ENCODE measurements at regions not wholly inside any gene's neighbourhood (a gene's known extent, or its start where the extent isn't known, plus 50 kb on each side); places are given as distances from the start of the nearest gene placed in this dataset.

- TF ChIP-seq CTCF (conservative IDR thresholded peaks at IDR 0.05; ENCODE audit: low read depth in 2 of 2) (no peak), EZH2phosphoT487 (IDR thresholded peaks at IDR 0.05; ENCODE audit: unreplicated experiment) (no peak), JUNB (IDR thresholded peaks at IDR 0.05; ENCODE audit: unreplicated experiment) (no peak), POLR2AphosphoS5 (IDR thresholded peaks at IDR 0.05; ENCODE audit: low read depth) (no peak), NANOG (IDR thresholded peaks at IDR 0.05; ENCODE audit: borderline replicate concordance) (peak; percentile 94), EZH2 (IDR thresholded peaks at IDR 0.05; ENCODE audit: low read depth, unreplicated experiment) (no peak), ZNF331 (CRISPR knock-in tag; IDR thresholded peaks at IDR 0.05; ENCODE audit: low read depth) (no peak), REST (IDR thresholded peaks at IDR 0.05; ENCODE audit: unreplicated experiment) (no peak), STAT1 (IDR thresholded peaks at IDR 0.05; ENCODE audit: unreplicated experiment) (no peak), CREB1 (CRISPR knock-in tag; IDR thresholded peaks at IDR 0.05; ENCODE audit: low read depth) (peak; percentile 56; the same call in 1 of the 2 replicates)
Observed at GRCh38 chr13:85666356-85666755, 132.9 kb downstream of the SLITRK6 start.
